HepG2 (cell line): ENCODE measurements at regions not wholly inside any gene's neighbourhood (a gene's known extent, or its start where the extent isn't known, plus 50 kb on each side); places are given as distances from the start of the nearest gene placed in this dataset.
"Not testable (repeated sequence)": the region's sequence is repeated elsewhere in the genome, so short reads cannot be mapped to it uniquely, and the experiment has no call there.

Experiments used
- ATAC-seq: fragments of 200-7000 bp; cut with Tn5 transposase; 3 replicates; pipeline ENCODE4 v1.9.1; 2020; ENCODE audit warnings: mild to moderate bottlenecking, moderate library complexity
- BruUV-seq: library from RNA; stranded (reverse); fragments of 400-500 nt; replicated peaks from 2 replicates; lab custom pipeline; 2021; lab: Mats Ljungman, UMichigan
- CTCF ChIA-PET: fragments of 300-600 bp; formaldehyde crosslinking; extraction: SDS; loops from one replicate; lab custom pipeline; 2021; ENCODE audit warnings: low total read pairs, inconsistent platforms, low intra/inter-chr PET ratio; lab: Yijun Ruan, JAX
- POLR2A ChIA-PET: fragments of 350-600 bp; sonication (Branson Sonifier 250); formaldehyde crosslinking; loops from one replicate; lab custom pipeline; 2020; ENCODE audit warnings: antibody characterized with exemption, inconsistent platforms; lab: Yijun Ruan, JAX
- DNase-seq: peaks from one replicate; pipeline ENCODE4 v3.0.0-alpha.2; 2015; ENCODE audit warnings: low spot score
- FAIRE-seq: peaks from 3 replicates; lab custom pipeline; 2011; peaks lifted over from hg19 to GRCh38; lab: Jason Lieb, UNC
- H2AFZ ChIP-seq: one replicate; pipeline ENCODE4 v1.6.1; 2011; ENCODE audit warnings: low read length, inconsistent platforms
- H3K27ac ChIP-seq: fragments of 300-600 bp; 3 replicates; pipeline ENCODE4 v1.8.0; 2011; ENCODE audit warnings: mixed run types, mild to moderate bottlenecking, mixed read lengths, low read length, inconsistent platforms; ENCODE audit not compliant: insufficient read depth; ENCODE audit errors: extremely low read length
- H3K27me3 ChIP-seq, 2 experiments: fragments of 200-600 bp in 1 of 2; 2 replicates in 1 of 2; 3 replicates in 1 of 2; pipeline versions ENCODE4 v1.6.0 to v1.8.0; 2011; ENCODE audit warnings: low read length in 2 of 2, mild to moderate bottlenecking in 2 of 2, moderate library complexity in 2 of 2, inconsistent platforms in 1 of 2; ENCODE audit not compliant: insufficient read depth in 2 of 2, control insufficient read depth in 1 of 2
- H3K36me3 ChIP-seq, 2 experiments: fragments of 200-600 bp in 1 of 2; replicated peaks in 1 of 2; 2 replicates in 1 of 2; 3 replicates in 1 of 2; pipeline versions ENCODE4 v1.5.1 to v1.8.0; 2011; ENCODE audit warnings: low read length in 2 of 2, inconsistent platforms in 1 of 2; ENCODE audit not compliant: insufficient read depth in 2 of 2, control insufficient read depth in 1 of 2
- H3K4me1 ChIP-seq: 2 replicates; pipeline ENCODE4 v1.5.1; 2012; ENCODE audit warnings: low read length, inconsistent platforms; ENCODE audit not compliant: insufficient read depth
- H3K4me2 ChIP-seq: 2 replicates; pipeline ENCODE4 v1.6.0; 2011; ENCODE audit warnings: low read depth, low read length, inconsistent platforms
- H3K4me3 ChIP-seq, 3 experiments: fragments of 200-600 bp in 1 of 3; sonication (generic), shearing (Covaris generic) in 1 of 3; replicated peaks in 1 of 3; 2 replicates each; pipeline ENCODE4 v1.5.1; 2011 to 2016; ENCODE audit warnings: low read length in 3 of 3, inconsistent platforms in 2 of 3, low read depth in 2 of 3, mild to moderate bottlenecking in 2 of 3, control low read depth in 1 of 3, mixed read lengths in 1 of 3; ENCODE audit not compliant: insufficient read depth in 1 of 3
- H3K79me2 ChIP-seq: one replicate; pipeline ENCODE4 v1.6.1; 2011; ENCODE audit warnings: low read length, inconsistent platforms; ENCODE audit not compliant: insufficient read depth
- H3K9ac ChIP-seq: 2 replicates; pipeline ENCODE4 v1.6.0; 2011; ENCODE audit warnings: mild to moderate bottlenecking, low read depth, low read length, inconsistent platforms; ENCODE audit not compliant: insufficient read depth
- H3K9me3 ChIP-seq: 2 replicates; pipeline ENCODE4 v1.5.1; 2012; ENCODE audit warnings: mild to moderate bottlenecking, low read length
- H4K20me1 ChIP-seq: 2 replicates; pipeline ENCODE4 v1.6.0; 2011; ENCODE audit warnings: inconsistent platforms, mild to moderate bottlenecking, low read length, moderate library complexity; ENCODE audit not compliant: insufficient read depth
- ASH2L ChIP-seq: fragments of 300-600, 200-600 bp; sonication (generic); IDR thresholded peaks from 2 replicates; pipeline ENCODE4 v1.7.0; 2017; ENCODE audit warnings: low read depth, mild to moderate bottlenecking, moderate library complexity, mixed read lengths, low read length; ENCODE audit not compliant: insufficient read length
- CSRNP1 ChIP-seq: sonication (generic); formaldehyde crosslinking; IDR thresholded peaks from 2 replicates; pipeline ENCODE4 v1.8.1; 2023; ENCODE audit warnings: mild to moderate bottlenecking, missing genetic modification reagents
- DNMT3B ChIP-seq: conservative IDR thresholded peaks from 2 replicates; pipeline ENCODE4 v1.6.1; 2016; ENCODE audit warnings: missing biosample characterization, control low read depth
- LCORL ChIP-seq, 2 experiments: fragments of 450-650 bp in 1 of 2; sonication (generic) in 1 of 2; formaldehyde crosslinking in 1 of 2; IDR thresholded peaks; 2 replicates each; pipeline versions ENCODE4 v1.5.0 to v1.6.1; 2017 to 2020; ENCODE audit warnings: antibody characterized with exemption in 1 of 2, missing genetic modification reagents in 1 of 2
- POLR2AphosphoS2 ChIP-seq: IDR thresholded peaks from 2 replicates; pipeline ENCODE4 v1.6.1; 2011; ENCODE audit warnings: low read depth, low read length, improper control_type of control experiment
- RAD51 ChIP-seq: fragments of 450-650 bp; IDR thresholded peaks from 2 replicates; pipeline ENCODE4 v1.6.1; 2016; ENCODE audit warnings: borderline replicate concordance
- SP5 ChIP-seq: IDR thresholded peaks from 2 replicates; pipeline ENCODE4 v1.6.1; 2016; ENCODE audit warnings: low read depth, borderline replicate concordance
- ZNF234 ChIP-seq: sonication (generic); formaldehyde crosslinking; conservative IDR thresholded peaks from 2 replicates; pipeline ENCODE4 v1.5.1; 2020; ENCODE audit warnings: mild to moderate bottlenecking, missing genetic modification reagents
- WGBS: methylation state at CpG from one replicate; pipeline ENCODE4 v1.1.6; 2017; ENCODE audit warnings: low lambda C conversion rate; 5-methylcytosine and 5-hydroxymethylcytosine counted together
- in situ Hi-C: cut with HindIII; loops from 2 replicates; pipeline ENCODE4 v1.10.0; 2017; ENCODE audit warnings: low pct_unique_long_range_greater_than_20kb; ENCODE audit not compliant: extremely low pct_ligation_motif_present
- intact Hi-C: fragments of 100-400 bp; cut with micrococcal nuclease; formaldehyde crosslinking; loops from one replicate; pipeline ENCODE4 v1.10.0; 2022; ENCODE audit not compliant: unreplicated experiment
- TF ChIP-seq, protein P1 (sequence below): sonication (generic); formaldehyde crosslinking; IDR thresholded peaks from 2 replicates; pipeline ENCODE4 v1.4.0; 2020; ENCODE audit warnings: missing genetic modification reagents
- TF ChIP-seq, protein P2 (sequence below): sonication (generic); formaldehyde crosslinking; IDR thresholded peaks from 2 replicates; pipeline ENCODE4 v1.8.1; 2023; ENCODE audit warnings: mild to moderate bottlenecking, missing genetic modification reagents, borderline replicate concordance

DNA sequence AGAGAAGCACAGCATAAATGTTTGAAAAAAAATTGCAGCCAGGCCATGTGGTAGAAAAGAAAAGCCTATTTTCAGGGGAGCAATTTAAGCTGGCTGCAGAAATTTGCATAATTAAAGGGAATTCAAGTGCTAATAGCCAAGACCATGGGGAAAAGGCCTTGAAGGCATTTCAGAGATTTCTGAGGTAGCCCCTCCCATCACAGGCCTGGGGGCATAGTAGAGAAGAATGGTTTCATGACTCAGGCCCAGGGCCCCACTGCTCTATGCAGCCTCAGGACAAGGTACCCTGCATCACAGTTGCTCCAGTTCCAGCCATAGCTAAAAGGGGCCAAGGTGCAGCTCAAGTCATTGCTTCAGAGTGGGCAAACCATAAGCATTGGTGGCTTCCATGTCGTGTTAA lies 1416.0 kb downstream of the EFNA5 start:
- H3K36me3 ChIP-seq, result no peaks in the 10 kb centered on the region
- no peak overlapping the region for H2AFZ ChIP-seq
- no peak overlapping the region for H3K9ac ChIP-seq
- ChIA-PET CTCF (no interaction called here), POLR2A (no interaction called here)
- DNase-seq (no peak), ATAC-seq (no peak), FAIRE-seq (no peak)
- H3K4me3 ChIP-seq, result no peak overlapping the region
- intact Hi-C loops, result no loop called here
- no TSS peak for BruUV-seq
- H3K4me2 ChIP-seq, result no peak overlapping the region
- H3K4me1 ChIP-seq, result no peaks in the 10 kb centered on the region
- no peaks in the 10 kb centered on the region for H4K20me1 ChIP-seq
- TF ChIP-seq ASH2L, result no peak
- TF ChIP-seq DNMT3B (CRISPR knock-in tag), result no peak
- TF ChIP-seq POLR2AphosphoS2, result no peak
- no peak for TF ChIP-seq LCORL (IDR thresholded peaks at IDR 0.05)
- TF ChIP-seq LCORL (CRISPR knock-in tag; IDR thresholded peaks at IDR 0.05), result no peak
- TF ChIP-seq CSRNP1 (CRISPR knock-in tag), result no peak
- TF ChIP-seq, protein P1, sequence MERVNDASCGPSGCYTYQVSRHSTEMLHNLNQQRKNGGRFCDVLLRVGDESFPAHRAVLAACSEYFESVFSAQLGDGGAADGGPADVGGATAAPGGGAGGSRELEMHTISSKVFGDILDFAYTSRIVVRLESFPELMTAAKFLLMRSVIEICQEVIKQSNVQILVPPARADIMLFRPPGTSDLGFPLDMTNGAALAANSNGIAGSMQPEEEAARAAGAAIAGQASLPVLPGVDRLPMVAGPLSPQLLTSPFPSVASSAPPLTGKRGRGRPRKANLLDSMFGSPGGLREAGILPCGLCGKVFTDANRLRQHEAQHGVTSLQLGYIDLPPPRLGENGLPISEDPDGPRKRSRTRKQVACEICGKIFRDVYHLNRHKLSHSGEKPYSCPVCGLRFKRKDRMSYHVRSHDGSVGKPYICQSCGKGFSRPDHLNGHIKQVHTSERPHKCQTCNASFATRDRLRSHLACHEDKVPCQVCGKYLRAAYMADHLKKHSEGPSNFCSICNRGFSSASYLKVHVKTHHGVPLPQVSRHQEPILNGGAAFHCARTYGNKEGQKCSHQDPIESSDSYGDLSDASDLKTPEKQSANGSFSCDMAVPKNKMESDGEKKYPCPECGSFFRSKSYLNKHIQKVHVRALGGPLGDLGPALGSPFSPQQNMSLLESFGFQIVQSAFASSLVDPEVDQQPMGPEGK (CRISPR knock-in tag), result no peak
- no peak for TF ChIP-seq SP5
- TF ChIP-seq, protein P2, sequence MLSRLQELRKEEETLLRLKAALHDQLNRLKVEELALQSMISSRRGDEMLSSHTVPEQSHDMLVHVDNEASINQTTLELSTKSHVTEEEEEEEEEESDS (CRISPR knock-in tag), result no peak
- TF ChIP-seq RAD51, result no peak
- TF ChIP-seq ZNF234 (CRISPR knock-in tag), result no peak
- H3K9me3 ChIP-seq, result no peaks in the 10 kb centered on the region
- WGBS, result no CpG with 5 or more reads among the region's 1 CpG
- no peaks in the 10 kb centered on the region for H3K27me3 ChIP-seq
- no peak overlapping the region for H3K27ac ChIP-seq
- no peaks in the 10 kb centered on the region for H3K79me2 ChIP-seq
- in situ Hi-C loops, result no loop called here

GRCh38 chr5:106246044-106246745 lies 1424.5 kb downstream of the EFNA5 start:
- intact Hi-C loops, H3K9me3 ChIP-seq, CTCF ChIA-PET, H4K20me1 ChIP-seq, H3K79me2 ChIP-seq, H3K27me3 ChIP-seq, in situ Hi-C loops, H3K4me2 ChIP-seq, ATAC-seq, POLR2A ChIA-PET, H3K9ac ChIP-seq, H3K27ac ChIP-seq, H3K4me3 ChIP-seq, BruUV-seq, FAIRE-seq, H3K4me1 ChIP-seq, DNase-seq, H3K36me3 ChIP-seq, H2AFZ ChIP-seq: not testable (repeated sequence)
- WGBS, result 61% methylated on average over 8 of the region's 46 CpGs
